Left ventricle myocardium superior (tissue), 1 donor: ENCODE measurements at regions not wholly inside any gene's neighbourhood (a gene's known extent, or its start where the extent isn't known, plus 50 kb on each side); places are given as distances from the start of the nearest gene placed in this dataset. TPM values are rescaled to one million over a fixed set of nuclear protein-coding genes. Genes with fewer than 3 reads are reported as not detected.

Experiments used
- ATAC-seq: fragments of 200-7000 bp; cut with Tn5 transposase; one replicate; pipeline ENCODE4 v1.9.1; 2020; ENCODE audit warnings: mild to moderate bottlenecking, moderate library complexity
- DNase-seq: peaks from one replicate; pipeline ENCODE4 v3.0.0-alpha.2; 2020
- intact Hi-C: fragments of 100-400 bp; cut with micrococcal nuclease; formaldehyde crosslinking; loops from one replicate; pipeline ENCODE4 v1.11.0; 2022
- microRNA-seq: library from miRNA; unstranded; fragments of <30 nt; microRNA quantifications from one replicate; pipeline ENCODE4 v1.2.0, GENCODE V29; 2020; ENCODE audit warnings: borderline number of aligned reads
- donor health status: DM: no; HTN: yes; CAD: no; lungs with severe emphysema.

- DNase-seq (no peak), ATAC-seq (no peak)
- intact Hi-C loops = no loop called here
Measured at GRCh38 chr7:18416988-18417387, 78.6 kb upstream of the HDAC9 start.

- intact Hi-C loops = no loop called here
Measured at GRCh38 chr7:18419456-18419855, 76.1 kb upstream of the HDAC9 start.

GRCh38 chr7:18420108-18420507, 75.4 kb upstream of the HDAC9 start:
- intact Hi-C loops = loop anchor here (5.0 kb wide), 1 partner anchor 53 kb away; no protein-coding TSS in a partner anchor
- no peak for ATAC-seq
- no peak for DNase-seq

More at GRCh38 chr7:18419456-18419855, 76.1 kb upstream of the HDAC9 start:
- DNase-seq (no peak), ATAC-seq (no peak)

GRCh38 chr7:18420748-18421147, 74.8 kb upstream of the HDAC9 start:
- intact Hi-C loops = loop anchor here (5.0 kb wide), 1 partner anchor 53 kb away; no protein-coding TSS in a partner anchor
- ATAC-seq (no peak), DNase-seq (no peak)

GRCh38 chr7:18421297-18422002, 74.1 kb upstream of the HDAC9 start:
- intact Hi-C loops = loop anchor here (5.0 kb wide), 1 partner anchor 54 kb away; no protein-coding TSS in a partner anchor
- no peak for DNase-seq
- ATAC-seq = no peak

GRCh38 chr7:18425227-18425626, 70.3 kb upstream of the HDAC9 start:
- DNase-seq (no peak), ATAC-seq (no peak)
- intact Hi-C loops = no loop called here

- no peak for DNase-seq
- no peak for ATAC-seq
- intact Hi-C loops = no loop called here
Measured at GRCh38 chr7:18425838-18426445, 69.6 kb upstream of the HDAC9 start.

GRCh38 chr7:18426564-18427226, 68.9 kb upstream of the HDAC9 start:
- intact Hi-C loops = no loop called here

GRCh38 chr7:18429547-18429946, 66.0 kb upstream of the HDAC9 start:
- no peak for DNase-seq
- ATAC-seq = no peak
- intact Hi-C loops = no loop called here

More at GRCh38 chr7:18426564-18427226, 68.9 kb upstream of the HDAC9 start:
- ATAC-seq (no peak), DNase-seq (no peak)

GRCh38 chr7:18430810-18431209, 64.7 kb upstream of the HDAC9 start:
- DNase-seq (no peak), ATAC-seq (no peak)
- intact Hi-C loops = no loop called here

- intact Hi-C loops = no loop called here
- ATAC-seq (no peak), DNase-seq (no peak)
Measured at GRCh38 chr7:18434171-18434570, 61.4 kb upstream of the HDAC9 start.

- no peak for ATAC-seq
- DNase-seq = no peak
- intact Hi-C loops = no loop called here
Measured at GRCh38 chr7:18437101-18437500, 58.4 kb upstream of the HDAC9 start.

- intact Hi-C loops = no loop called here
- ATAC-seq (no peak), DNase-seq (no peak)
Measured at GRCh38 chr7:18440934-18441333, 54.6 kb upstream of the HDAC9 start.

GRCh38 chr7:18444826-18445225, 50.7 kb upstream of the HDAC9 start:
- no peak for DNase-seq
- intact Hi-C loops = no loop called here
- no peak for ATAC-seq

- peak; percentile 41 for ATAC-seq
- intact Hi-C loops = no loop called here
- no peak for DNase-seq
Measured at GRCh38 chr7:18445483-18445882, 50.1 kb upstream of the HDAC9 start.

Small RNA genes in the stretch of these regions (microRNA-seq; reads per million reads assigned to microRNA genes)
- gene MIR1302-6 = not detected
